NCI-H2196 treated with DMSO at 0.1 percent for 48 hours (cell line): ENCODE measurements at regions not wholly inside any gene's neighbourhood (a gene's known extent, or its start where the extent isn't known, plus 50 kb on each side); places are given as distances from the start of the nearest gene placed in this dataset.
"Not testable (repeated sequence)": the region's sequence is repeated elsewhere in the genome, so short reads cannot be mapped to it uniquely, and the experiment has no call there.

Source experiments
- DNase-seq: peaks from one replicate; lab custom pipeline; 2025; ENCODE audit not compliant: unreplicated experiment; lab: John Stamatoyannopoulos, UW

DNA sequence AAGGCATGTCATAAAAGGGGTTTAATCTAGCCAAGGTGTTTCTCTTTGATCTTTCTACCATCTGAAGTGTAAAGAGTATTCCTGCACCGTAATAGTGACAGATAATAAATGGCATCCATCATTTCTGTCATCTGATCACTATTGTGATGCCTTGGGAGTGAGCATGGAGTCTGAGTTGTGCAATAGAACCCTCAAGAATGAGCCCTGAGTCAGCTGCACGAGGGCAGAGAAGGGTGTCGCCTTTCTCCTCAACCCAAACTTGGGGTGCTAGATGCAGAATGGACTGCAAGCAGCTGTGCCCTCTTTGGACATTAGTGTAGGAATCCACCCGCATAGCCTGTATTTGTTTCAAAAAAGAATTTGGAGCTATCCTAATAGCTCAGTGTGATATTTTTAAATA is 115.2 kb downstream of the ZNF37A start:
- no peak for DNase-seq

DNA sequence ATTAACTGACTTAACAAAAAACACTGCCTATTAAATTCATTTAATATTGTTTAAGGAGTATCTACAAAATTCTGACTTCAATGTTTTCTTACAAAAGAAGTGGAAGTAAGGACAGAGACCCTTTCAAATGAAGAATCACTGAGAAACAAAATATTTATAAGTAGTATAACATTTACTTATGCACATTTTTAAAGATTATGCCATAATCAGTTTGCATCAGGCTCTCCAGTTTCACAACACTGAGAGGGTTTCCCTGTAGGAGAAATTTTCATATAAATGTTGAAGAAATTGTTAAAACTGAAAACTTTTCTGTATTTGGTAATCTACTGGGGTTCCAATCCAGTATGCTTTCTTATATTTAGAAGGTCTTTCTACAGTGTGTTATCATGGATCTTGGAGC is 115.6 kb downstream of the ZNF37A start:
- not testable (repeated sequence) for DNase-seq

DNA sequence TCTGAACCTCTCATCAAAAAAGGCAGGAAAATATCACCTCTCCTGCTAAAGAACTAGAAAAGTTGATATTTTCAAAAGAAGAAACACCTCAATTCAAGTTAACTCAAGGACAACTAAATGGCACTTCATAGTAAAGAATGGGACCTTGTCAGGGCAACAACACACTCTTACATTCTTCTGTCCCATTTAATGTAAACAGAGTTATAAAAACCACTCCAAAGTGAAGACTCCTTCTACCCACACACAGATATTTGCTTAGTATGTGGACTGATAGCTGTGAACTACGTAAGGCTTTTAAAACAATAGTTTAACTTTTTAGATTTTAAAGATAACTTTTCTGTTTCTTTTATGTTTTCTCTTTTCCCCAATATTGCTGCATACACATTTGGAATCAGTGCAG is 118.3 kb downstream of the ZNF37A start:
- DNase-seq = no peak

DNA sequence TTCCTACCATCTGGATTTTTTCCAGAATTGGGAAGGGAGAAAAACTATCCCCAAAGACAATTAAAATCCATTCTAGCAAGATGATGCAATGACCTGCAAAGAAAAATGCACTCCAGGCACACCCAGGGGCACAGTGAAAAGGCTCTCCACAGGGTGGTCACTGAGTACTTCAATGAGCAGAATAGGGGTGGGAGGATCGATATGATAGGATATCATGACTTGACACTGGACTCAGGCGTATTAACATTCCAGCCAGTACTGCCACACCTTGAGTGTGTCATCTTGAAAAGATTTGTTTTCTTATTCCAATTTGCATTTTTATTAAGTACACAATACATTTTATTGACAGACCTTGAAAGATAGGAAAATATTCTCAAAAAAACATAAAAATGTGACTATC is 132.2 kb downstream of the ZNF37A start:
- no peak for DNase-seq

DNA sequence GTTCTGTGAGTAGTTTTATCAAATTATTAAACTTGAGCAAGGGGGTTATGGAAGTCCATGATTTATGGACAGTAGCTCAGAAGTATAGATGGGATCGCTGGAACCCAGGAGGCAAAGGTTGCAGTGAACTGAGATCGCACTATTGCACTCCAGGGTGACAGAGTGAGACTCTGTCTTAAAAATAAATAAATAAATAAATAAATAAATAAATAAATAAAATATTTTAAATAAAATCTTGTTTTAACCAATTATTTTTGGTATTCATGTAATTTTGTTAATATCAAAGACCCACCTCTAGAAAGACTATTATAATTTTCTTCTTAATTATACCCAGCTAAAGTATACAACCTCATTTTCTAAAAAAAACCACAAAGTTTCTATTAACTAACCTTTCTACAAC is 134.3 kb downstream of the ZNF37A start:
- no peak for DNase-seq

DNA sequence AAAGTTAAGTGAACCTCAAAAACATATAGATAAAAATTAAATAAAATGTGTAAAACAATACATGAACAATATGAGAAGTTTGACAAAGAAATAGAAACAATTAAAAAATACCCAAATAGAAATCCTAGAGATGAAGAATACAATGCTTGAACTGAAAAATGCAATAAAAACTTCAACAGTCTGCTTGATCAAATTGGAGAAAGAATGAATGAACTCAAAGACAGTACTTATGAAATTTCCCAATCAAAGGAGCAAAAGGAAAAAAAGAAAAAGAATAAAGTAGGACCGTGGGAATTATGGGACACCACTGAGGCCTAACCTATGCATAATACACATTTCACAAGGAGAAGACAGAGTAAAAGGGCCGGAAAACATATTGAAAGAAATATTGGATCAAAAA is 144.3 kb downstream of the ZNF37A start:
- not testable (repeated sequence) for DNase-seq

DNA sequence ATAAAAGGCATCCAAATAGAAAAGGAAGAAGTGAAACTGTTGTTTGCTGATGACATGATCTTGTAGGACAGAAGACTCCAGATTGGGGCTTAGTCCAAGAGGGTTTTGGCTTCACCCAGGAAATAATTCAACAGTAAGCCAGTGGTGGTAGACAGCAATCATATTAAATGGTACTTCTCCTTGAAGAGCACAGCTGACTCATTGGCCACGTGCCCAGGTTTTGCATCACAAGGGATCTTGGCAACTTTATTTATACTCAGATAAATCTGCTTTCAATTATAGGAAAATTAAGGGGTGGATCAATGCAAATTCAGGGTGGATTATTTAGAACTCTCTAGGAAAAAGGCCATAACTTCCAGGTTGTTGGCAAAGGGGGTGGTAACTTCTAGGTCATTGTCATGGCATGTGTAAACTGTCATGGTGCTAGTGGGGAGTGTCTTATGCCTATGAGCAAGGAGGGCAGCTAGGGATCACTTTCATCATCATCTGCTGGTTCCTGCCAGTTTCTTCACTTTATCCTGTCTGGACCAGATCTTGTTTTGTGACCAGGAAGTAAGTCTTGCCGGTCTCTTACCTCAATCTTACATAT is 148.0 kb downstream of the ZNF37A start:
- not testable (repeated sequence) for DNase-seq

DNA sequence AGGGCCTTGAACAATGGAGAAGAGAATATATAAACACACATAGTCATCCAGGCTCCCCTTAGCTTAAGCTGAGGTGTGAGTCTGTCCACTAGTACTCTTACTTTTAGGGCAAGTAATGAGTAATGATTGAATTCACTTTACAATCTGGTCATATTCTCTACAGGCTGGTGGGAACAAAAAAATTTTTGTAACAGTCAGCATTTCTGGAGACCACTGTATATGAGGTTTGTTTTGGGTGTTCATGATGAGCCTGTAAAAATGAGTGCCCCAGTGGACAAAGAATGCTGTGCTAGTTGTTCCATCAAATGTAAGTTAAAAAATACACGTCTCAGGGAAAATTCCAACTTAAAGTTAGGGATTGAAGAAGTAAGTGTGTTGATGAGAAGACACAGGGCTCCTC is 154.0 kb downstream of the ZNF37A start:
- DNase-seq = not testable (repeated sequence)

DNA sequence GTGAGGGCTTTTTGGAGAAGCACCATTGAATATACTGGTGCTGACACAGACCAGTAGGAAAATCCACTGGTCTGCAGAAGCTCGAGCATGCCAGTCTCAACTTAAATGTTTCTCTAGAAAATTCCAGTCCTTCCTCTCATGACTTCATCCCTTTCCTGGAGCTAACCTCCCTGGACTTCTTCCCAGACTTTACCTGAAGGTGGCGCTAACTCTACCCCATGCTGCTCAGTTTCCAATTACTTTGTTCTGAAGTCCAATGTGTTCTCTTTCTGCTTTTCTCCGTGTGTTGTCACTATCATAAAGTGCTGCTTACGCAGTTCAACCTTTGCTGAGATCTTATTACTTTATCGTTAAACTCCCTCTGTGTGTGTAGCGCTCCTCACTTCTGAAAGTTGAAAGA is 158.4 kb downstream of the ZNF37A start:
- DNase-seq = not testable (repeated sequence)

DNA sequence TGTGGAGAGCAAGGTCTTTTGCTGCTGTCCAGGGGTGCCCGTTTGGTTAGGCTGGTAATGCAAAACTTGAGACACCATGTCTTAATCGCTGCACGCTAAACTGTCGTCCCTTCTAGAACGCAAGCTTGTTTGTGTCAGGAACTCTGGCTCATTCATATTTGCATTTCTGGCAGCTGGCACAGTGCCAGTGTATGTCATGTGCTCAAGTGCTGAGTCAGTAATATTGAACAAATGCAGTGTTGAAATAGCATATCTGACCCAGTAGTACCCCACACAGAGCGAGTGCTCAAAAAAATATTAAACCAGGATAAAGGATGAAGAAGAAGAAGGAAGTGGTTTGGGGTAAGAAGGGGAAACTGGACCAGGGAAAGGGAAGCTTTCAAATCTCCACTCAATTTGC is 173.4 kb downstream of the ZNF37A start:
- not testable (repeated sequence) for DNase-seq

DNA sequence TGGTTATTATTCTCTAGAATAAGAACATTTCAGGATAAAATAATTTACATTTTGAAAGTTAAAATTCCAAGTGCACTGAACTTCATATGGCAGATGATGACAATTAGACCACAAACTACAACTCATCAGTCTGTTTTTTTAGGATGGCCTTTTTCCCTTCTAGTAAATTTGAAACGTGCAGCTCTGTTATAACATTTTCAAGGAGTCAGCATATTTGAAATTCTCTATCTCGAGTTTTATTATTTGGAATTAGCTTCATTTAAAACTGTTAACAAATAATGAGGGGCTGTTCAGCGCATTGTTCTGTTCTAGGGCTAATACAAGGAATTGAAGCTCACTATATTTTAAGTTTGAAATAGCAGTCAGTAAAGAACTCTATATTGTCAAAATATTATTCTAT is 176.9 kb downstream of the ZNF37A start:
- not testable (repeated sequence) for DNase-seq

DNA sequence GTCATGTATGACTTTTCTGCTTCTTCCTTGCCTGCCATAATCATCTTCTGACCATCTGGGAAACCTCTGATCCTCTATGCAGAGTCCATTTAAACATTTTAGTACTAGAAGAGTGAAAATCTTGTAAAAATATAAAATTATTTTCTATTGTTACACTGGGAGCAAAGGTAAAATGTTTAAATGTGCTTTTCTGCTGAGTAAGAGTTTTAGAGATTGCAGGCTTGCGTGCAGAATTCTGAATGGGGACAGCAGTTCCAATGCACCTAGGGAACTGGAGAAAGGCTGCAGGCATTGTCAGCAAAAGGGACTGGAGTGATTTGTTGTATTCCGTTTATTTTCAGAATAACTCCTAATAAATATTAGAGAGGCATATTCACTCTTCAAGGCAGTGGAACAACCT is 180.7 kb downstream of the ZNF37A start:
- not testable (repeated sequence) for DNase-seq

DNA sequence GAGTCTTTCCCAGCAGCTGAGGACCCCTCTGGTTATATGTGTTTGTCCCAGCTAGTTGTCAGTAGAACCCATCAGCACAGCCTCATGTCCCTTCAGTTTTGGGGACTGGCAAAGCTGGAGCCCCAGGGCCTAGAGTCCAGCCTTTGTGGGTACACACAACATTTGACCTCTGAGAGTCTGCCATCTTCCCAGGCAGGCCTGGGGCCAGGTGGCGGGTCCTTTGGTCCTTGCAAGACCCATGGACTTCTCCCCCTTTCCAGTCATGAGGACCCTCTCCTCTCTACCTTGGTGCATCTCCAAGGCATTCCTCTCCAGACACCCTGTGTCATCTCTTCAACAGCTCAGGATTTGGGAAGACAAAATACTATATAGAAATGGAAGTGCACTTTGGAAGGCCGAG is 198.4 kb downstream of the ZNF37A start:
- DNase-seq = not testable (repeated sequence)

DNA sequence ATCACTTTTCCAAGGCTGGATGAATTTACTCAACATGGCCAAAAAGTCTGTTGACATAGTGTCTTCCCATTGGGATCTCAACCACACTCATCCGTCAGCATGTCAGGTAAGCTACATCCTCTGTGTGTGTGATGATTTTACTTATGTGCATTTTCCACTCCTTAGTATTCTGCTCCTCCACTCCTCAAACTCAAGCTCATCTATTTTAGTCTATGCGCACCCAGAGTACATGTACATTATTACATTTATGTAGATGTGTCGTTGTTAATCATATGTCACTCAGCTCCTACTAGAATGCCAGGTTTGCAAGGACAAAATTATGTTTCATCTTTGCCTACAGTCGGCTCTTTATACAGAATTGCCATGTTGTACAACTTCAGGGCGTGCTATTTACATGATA is 216.0 kb downstream of the ZNF37A start:
- DNase-seq = not testable (repeated sequence)

DNA sequence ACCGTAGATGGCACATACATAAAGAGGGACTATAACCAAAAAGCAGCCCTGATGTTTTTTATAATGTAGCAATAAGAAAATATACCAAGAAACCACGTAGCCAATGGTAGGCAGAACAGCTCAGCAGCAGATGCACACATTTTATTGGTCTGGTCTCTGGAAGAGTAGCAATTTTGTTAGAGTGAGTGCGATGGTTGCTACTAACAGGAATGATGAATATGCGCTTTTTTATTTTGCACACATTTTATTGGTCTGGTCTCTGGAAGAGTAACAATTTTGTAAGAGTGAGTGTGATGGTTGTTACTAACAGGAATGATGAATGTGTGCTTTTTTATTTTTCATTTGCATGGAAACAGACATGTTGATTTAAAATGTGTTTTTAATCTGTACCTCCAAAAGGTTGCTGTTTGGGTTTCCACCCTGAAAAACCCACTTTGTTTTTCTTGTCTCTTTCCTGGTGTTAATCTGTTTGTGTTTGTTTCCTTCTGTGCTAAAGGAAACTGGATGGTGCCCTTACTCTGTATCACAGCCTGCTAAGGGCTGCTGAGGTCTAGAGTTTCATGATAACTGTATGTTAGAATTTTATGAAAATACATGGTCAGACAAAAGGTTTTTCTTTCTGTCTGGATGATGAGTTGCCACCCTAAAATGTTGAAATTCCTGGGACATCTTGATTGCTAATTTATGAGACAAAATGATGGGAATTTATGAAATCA is 221.1 kb downstream of the ZNF37A start:
- not testable (repeated sequence) for DNase-seq

DNA sequence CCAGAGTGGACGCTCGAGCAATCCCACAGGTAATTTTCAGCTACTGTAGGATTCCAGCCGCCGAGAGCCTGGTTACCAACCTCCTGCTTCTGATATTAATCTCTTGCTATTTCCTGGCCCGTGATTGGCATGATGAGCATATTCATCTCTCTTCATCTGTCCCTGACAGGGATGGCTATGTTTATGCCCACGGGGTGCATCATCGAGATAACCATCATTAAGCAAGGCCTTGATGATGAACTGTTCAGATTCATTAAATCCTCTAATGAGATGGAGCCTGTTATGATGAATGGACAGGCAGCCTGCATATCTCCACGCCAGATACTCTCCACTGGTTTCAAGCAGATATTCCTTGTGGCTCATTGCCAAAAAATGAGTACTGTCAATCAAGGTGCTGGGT is 227.3 kb downstream of the ZNF37A start:
- DNase-seq = not testable (repeated sequence)

DNA sequence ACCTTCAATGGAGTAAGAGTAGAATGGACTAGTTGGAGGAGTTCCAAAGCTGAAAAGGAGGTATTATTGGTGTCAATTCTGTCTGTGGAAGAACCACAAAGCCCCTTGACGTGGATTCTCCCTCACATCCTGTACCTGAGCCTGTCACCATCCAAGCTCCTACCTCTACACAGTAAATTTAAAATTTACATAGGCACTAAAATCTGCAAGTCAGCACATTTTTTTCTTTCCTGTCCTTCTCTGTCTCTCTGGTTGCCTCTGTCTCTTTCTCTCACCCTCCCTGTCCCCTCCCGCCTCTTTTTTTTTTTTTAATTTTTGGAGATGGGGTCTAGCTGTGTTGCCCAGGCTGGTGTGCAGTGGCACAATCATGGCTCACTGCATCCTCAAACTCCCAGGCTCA is 236.2 kb downstream of the ZNF37A start:
- not testable (repeated sequence) for DNase-seq

DNA sequence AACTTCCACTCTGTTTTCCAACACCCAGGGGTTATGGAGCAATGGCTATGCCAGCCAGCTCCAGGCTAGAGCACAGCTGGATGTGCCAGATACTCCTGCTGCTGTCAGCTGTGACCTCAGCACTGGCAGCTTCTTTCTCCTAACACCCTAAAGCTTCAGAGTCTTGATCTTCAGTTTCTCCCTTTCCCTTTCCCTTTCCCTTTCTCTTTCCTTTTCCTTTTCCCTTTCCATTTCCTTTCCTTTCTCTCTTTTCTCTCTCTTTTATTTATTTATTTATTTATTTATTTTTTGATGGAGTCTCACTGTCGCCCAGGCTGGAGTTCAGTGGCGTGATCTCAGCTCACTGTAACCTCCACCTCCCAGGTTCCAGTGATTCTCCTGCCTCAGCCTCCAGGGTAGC is 237.0 kb downstream of the ZNF37A start:
- DNase-seq = not testable (repeated sequence)

DNA sequence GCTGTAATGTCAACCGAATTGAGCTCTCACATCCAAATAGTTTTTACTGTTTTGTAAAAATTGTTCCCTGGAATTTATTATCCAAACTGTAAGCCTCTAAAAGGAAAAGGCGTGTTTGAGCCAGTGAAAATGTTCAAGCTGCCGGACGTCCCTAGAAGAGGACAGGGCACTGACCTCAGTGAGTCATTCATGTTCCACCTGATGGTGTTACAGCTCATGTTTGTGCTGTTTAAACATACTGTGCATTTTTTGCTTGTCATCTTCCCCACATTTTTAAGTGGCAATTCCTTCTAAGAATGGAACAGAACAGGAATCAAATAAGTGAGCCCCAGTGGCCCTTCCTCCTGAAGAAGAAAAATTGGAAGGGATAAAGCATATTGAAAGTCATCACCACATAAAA is 239.6 kb downstream of the ZNF37A start:
- not testable (repeated sequence) for DNase-seq

DNA sequence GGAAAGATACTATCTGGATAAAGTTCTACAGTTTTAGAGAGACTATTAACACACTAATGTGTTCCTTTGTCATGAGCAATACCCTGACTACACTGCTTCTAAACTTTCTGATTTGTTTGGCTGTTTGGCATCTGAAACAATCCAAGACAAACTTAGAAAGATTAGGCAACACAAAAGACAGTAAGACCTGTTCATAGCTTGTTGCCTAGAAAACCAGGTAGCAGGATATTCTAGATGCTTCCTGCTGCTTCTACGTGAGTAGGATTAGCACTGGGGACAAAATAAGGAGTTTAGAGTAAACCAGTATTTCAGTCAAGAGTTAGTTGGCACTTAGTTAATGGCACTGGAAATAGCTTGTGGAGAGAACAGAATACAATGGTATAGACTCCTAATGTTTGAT is 256.5 kb downstream of the ZNF37A start:
- DNase-seq = not testable (repeated sequence)

DNA sequence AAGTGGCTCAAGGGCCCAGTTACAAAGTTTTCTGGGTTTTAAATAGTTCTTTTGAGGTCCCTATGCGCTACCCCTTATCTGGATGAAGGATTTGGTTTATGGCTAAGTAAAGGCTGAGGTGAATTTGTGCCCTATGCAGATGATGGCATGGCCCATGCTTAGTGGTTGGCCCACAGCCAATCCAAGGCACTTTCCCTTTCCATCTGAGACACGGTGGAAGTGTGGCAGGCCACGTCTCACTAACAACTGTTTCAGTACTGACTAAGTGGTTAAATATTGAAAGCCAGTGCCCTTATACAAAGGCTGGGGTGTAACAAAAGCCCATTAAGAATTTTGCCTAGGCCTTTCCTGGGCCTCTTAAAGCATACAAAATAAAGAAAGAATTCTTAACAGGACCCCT is 260.3 kb downstream of the ZNF37A start:
- DNase-seq = not testable (repeated sequence)

DNA sequence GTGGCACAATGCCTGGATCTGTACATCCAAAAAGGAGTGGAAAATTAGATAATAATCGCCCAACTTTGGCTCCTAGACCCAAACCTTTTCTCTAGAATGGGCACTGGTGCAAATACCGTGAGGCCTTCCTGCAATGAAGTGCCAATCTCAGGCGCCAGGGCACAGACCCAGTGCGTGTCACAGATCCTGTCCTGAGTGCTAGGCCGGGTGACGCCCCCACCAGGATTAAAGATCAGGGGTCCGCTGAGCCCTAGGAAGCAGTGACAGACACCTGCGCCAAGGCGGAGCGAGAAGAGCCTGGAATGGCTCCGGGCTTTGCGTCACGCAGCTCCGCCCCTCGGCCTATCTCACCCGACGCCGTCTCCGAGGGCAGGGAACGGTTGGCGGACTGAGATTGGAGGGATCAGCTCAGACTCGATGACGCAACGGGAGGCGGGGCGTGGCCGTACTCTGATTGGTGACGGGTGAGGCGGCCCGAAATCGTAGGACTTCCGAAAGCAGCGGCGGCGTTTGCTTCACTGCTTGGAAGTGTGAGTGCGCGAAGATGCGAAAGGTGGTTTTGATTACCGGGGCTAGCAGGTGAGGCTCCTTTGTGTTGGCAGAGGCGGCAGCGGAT is 261.9 kb downstream of the ZNF37A start:
- DNase-seq = peak; percentile 12
